OCI-LY7 (cell line): ENCODE measurements at regions not wholly inside any gene's neighbourhood (a gene's known extent, or its start where the extent isn't known, plus 50 kb on each side); places are given as distances from the start of the nearest gene placed in this dataset.

ENCODE experiments used
- EZH2phosphoT487 ChIP-seq: fragments of 200-600 bp; sonication (generic); IDR thresholded peaks from 2 replicates; pipeline ENCODE4 v1.6.1; 2018; ENCODE audit warnings: low read depth, borderline replicate concordance, mild to moderate bottlenecking, mixed run types, antibody characterized with exemption, low read length, moderate library complexity, mixed read lengths
- TF ChIP-seq, protein P1 (sequence below): fragments of 200-600 bp; sonication (generic); conservative IDR thresholded peaks from 2 replicates; pipeline ENCODE4 v1.5.1; 2014; ENCODE audit warnings: mild to moderate bottlenecking, antibody characterized with exemption, low read length, moderate library complexity, mixed read lengths

DNA sequence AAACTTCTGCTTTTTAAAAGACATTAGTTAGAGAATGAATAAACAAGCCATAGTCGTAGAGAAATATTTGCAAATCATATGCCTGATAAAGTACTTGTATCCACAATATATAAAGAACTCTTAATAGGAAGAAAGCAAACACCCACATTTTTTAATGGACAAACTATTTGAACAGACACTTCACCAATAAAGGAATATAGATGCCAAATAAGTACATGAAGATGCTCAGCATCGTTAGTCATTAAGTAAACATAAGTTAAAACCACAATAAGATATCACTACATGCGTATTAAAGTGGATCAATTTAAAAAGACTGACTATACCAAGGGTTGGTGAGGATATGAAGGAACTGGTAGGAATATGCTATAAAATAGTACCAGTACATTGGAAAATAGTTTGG is 142.3 kb upstream of the ZC3H11B start:
- TF ChIP-seq, protein P1, sequence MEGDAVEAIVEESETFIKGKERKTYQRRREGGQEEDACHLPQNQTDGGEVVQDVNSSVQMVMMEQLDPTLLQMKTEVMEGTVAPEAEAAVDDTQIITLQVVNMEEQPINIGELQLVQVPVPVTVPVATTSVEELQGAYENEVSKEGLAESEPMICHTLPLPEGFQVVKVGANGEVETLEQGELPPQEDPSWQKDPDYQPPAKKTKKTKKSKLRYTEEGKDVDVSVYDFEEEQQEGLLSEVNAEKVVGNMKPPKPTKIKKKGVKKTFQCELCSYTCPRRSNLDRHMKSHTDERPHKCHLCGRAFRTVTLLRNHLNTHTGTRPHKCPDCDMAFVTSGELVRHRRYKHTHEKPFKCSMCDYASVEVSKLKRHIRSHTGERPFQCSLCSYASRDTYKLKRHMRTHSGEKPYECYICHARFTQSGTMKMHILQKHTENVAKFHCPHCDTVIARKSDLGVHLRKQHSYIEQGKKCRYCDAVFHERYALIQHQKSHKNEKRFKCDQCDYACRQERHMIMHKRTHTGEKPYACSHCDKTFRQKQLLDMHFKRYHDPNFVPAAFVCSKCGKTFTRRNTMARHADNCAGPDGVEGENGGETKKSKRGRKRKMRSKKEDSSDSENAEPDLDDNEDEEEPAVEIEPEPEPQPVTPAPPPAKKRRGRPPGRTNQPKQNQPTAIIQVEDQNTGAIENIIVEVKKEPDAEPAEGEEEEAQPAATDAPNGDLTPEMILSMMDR: no peak
- TF ChIP-seq EZH2phosphoT487: no peak
